Right lobe of liver (tissue), 6 donors: ENCODE measurements at regions not wholly inside any gene's neighbourhood (a gene's known extent, or its start where the extent isn't known, plus 50 kb on each side); places are given as distances from the start of the nearest gene placed in this dataset.
A peak's percentile ranks its signal among the peaks of the same experiment; 100 is the strongest.

Experiments
- ATAC-seq, 4 donors: fragments of 200-7000 bp; cut with Tn5 transposase; one replicate each; pipeline ENCODE4 v1.9.1; 2020; ENCODE audit warnings: mild to moderate bottlenecking in 4 of 4, moderate library complexity in 4 of 4
- DNase-seq, 3 donors: peaks; one replicate each; pipeline ENCODE4 v3.0.0-alpha.2; 2020
- H3K27ac ChIP-seq, 3 donors: fragments of 200-600 bp; one replicate each; pipeline ENCODE4 v1.8.0; 2022
- H3K27me3 ChIP-seq, 2 donors: fragments of 200-600 bp; one replicate each; pipeline ENCODE4 v1.8.0; 2022
- H3K36me3 ChIP-seq, 4 donors: fragments of 200-600 bp; sonication (generic) in 1 of 4; one replicate each; pipeline versions ENCODE4 v1.5.1 to v1.8.0; 2017 to 2022; ENCODE audit warnings: control low read depth in 1 of 4
- H3K4me1 ChIP-seq, 4 donors: fragments of 200-600 bp; sonication (generic) in 1 of 4; one replicate each; pipeline versions ENCODE4 v1.5.1 to v1.8.0; 2017 to 2022; ENCODE audit warnings: control low read depth in 1 of 4
- H3K4me3 ChIP-seq, 3 donors: fragments of 200-600 bp; one replicate each; pipeline ENCODE4 v1.8.0; 2022
- H3K9me3 ChIP-seq, 4 donors: fragments of 200-600 bp; sonication (generic) in 1 of 4; one replicate each; pipeline versions ENCODE4 v1.5.1 to v1.8.0; 2017 to 2022; ENCODE audit warnings: control low read depth in 1 of 4
- CTCF ChIP-seq, 4 donors: fragments of 200-600 bp in 3 of 4; fragments of 450-650 bp in 1 of 4; IDR thresholded peaks; one replicate each; pipeline versions ENCODE4 v1.5.1 to v1.8.0; 2016 to 2022; ENCODE audit warnings: antibody characterized with exemption in 4 of 4, mild to moderate bottlenecking in 2 of 4
- POLR2A ChIP-seq: fragments of 450-650 bp; IDR thresholded peaks from one replicate; pipeline ENCODE4 v1.6.1; 2017; ENCODE audit warnings: antibody characterized with exemption, mild to moderate bottlenecking
- WGBS: methylation state at CpG from one replicate; pipeline ENCODE4 v1.1.6; 2018; ENCODE audit warnings: low coverage, low lambda C conversion rate; ENCODE audit not compliant: insufficient coverage; ENCODE audit errors: missing lambda C conversion rate; 5-methylcytosine and 5-hydroxymethylcytosine counted together
- intact Hi-C, 2 donors: fragments of 100-400 bp; cut with DNase I; formaldehyde crosslinking; loops; one replicate each; pipeline versions ENCODE4 v1.11.2 to v1.14.1; 2022
- donor health status: DM: no; HTN: yes; CAD: no.
- donor health status: DM: no; HTN: no; CAD: no.
- donor health status: DM: no; HTN: no; CAD: no.
- donor health status: DM: no; HTN: yes; CAD: no.
- donor health status: DM: no; HTN: yes; CAD: no.

- Histone ChIP-seq H3K36me3 (no peaks in the 10 kb centered on the region), H3K9me3 (no peaks in the 10 kb centered on the region), H3K4me1 (no peaks in the 10 kb centered on the region), H3K27ac (no peak overlapping the region), H3K27me3 (no peaks in the 10 kb centered on the region), H3K4me3 (no peak overlapping the region)
- WGBS, result 59% methylated on average over 3 of the region's 4 CpGs
- intact Hi-C loops, result no loop called here
- peak in 1 of 4 donors; percentile 17 for ATAC-seq
- no peak for TF ChIP-seq CTCF (IDR thresholded peaks at IDR 0.05)
- no peak for TF ChIP-seq POLR2A
- no peak for DNase-seq
These were observed 351.9 kb upstream of the SMIM21 start for GRCh38 chr18:75779450-75779849.

GRCh38 chr18:75777630-75778029, 350.1 kb upstream of the SMIM21 start:
- H3K4me3 ChIP-seq, result no peak overlapping the region
- DNase-seq (no peak), ATAC-seq (peak in 1 of 4 donors; percentile 36)
- TF ChIP-seq CTCF (IDR thresholded peaks at IDR 0.05) (no peak), POLR2A (no peak)
- intact Hi-C loops, result no loop called here
- 25% methylated on average over 6 of the region's 6 CpGs for WGBS
- no peaks in the 10 kb centered on the region for H3K4me1 ChIP-seq
- no peaks in the 10 kb centered on the region for H3K9me3 ChIP-seq
- H3K36me3 ChIP-seq, result no peaks in the 10 kb centered on the region
- H3K27me3 ChIP-seq, result no peaks in the 10 kb centered on the region
- no peak overlapping the region for H3K27ac ChIP-seq

- DNase-seq, result no peak
- 4% methylated on average over 2 of the region's 2 CpGs for WGBS
- ATAC-seq, result no peak
- Histone ChIP-seq H3K36me3 (no peaks in the 10 kb centered on the region), H3K27ac (no peak overlapping the region), H3K9me3 (no peaks in the 10 kb centered on the region), H3K4me3 (no peak overlapping the region), H3K4me1 (no peaks in the 10 kb centered on the region), H3K27me3 (no peaks in the 10 kb centered on the region)
- no peak for TF ChIP-seq POLR2A
- TF ChIP-seq CTCF (IDR thresholded peaks at IDR 0.05), result no peak
- intact Hi-C loops, result no loop called here
These were observed 347.6 kb upstream of the SMIM21 start for GRCh38 chr18:75775121-75775520.

DNA sequence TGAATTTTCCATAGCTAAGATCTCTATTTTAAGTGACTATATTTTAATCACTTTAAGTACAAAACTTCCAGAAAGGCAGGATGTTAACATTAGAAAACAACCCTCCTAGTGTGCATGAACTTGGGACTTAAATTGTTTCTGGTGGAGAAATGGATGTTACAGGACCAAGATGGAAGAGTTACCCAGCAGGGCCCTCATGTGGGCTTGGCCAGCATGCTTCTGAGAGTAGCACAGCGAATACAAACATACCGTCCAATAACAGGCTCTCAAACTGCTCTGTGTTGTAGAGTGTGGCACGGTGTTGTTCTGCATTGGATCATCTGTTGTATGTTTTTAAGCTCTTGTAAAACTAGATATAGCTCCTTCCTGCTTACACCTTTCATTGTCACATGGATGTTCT, 346.1 kb upstream of the SMIM21 start:
- no peak for TF ChIP-seq CTCF (IDR thresholded peaks at IDR 0.05)
- no peak for TF ChIP-seq POLR2A
- H3K9me3 ChIP-seq, result no peaks in the 10 kb centered on the region
- H3K4me1 ChIP-seq, result no peaks in the 10 kb centered on the region
- no peak for DNase-seq
- H3K27me3 ChIP-seq, result no peaks in the 10 kb centered on the region
- no peaks in the 10 kb centered on the region for H3K36me3 ChIP-seq
- H3K27ac ChIP-seq, result no peak overlapping the region
- H3K4me3 ChIP-seq, result no peak overlapping the region
- 60% methylated on average over 1 of the region's 3 CpGs for WGBS
- intact Hi-C loops, result no loop called here
- ATAC-seq, result no peak

- intact Hi-C loops, result no loop called here
- H3K27ac ChIP-seq, result no peak overlapping the region
- H3K9me3 ChIP-seq, result no peaks in the 10 kb centered on the region
- no peaks in the 10 kb centered on the region for H3K27me3 ChIP-seq
- ATAC-seq (no peak), DNase-seq (no peak)
- no peak for TF ChIP-seq POLR2A
- no peak for TF ChIP-seq CTCF (IDR thresholded peaks at IDR 0.05)
- no peak overlapping the region for H3K4me3 ChIP-seq
- H3K36me3 ChIP-seq, result no peaks in the 10 kb centered on the region
- 43% methylated on average over 2 of the region's 2 CpGs for whole genome bisulfite sequencing
- no peaks in the 10 kb centered on the region for H3K4me1 ChIP-seq
These were observed 335.3 kb upstream of the SMIM21 start for GRCh38 chr18:75762758-75763157.
